Uterus (tissue), 2 donors: ENCODE measurements at regions not wholly inside any gene's neighbourhood (a gene's known extent, or its start where the extent isn't known, plus 50 kb on each side); places are given as distances from the start of the nearest gene placed in this dataset.

ENCODE experiments used
- POLR2A ChIP-seq, 2 donors: fragments of 450-650 bp; IDR thresholded peaks; one replicate each; pipeline ENCODE4 v1.6.1; 2016; ENCODE audit warnings: antibody characterized with exemption in 2 of 2, mild to moderate bottlenecking in 1 of 2, moderate library complexity in 1 of 2
- TF ChIP-seq, protein P1 (sequence below), 4 experiments: fragments of 200-600 bp in 2 of 4; fragments of 450-650 bp in 2 of 4; sonication (generic) in 2 of 4; IDR thresholded peaks; one replicate each; pipeline ENCODE4 v1.5.1; 2016 to 2019; ENCODE audit warnings: antibody characterized with exemption in 4 of 4, mild to moderate bottlenecking in 2 of 4, moderate library complexity in 1 of 4

GRCh38 chr18:56148373-56148772, 490.0 kb downstream of the TXNL1 start:
- TF ChIP-seq, protein P1, sequence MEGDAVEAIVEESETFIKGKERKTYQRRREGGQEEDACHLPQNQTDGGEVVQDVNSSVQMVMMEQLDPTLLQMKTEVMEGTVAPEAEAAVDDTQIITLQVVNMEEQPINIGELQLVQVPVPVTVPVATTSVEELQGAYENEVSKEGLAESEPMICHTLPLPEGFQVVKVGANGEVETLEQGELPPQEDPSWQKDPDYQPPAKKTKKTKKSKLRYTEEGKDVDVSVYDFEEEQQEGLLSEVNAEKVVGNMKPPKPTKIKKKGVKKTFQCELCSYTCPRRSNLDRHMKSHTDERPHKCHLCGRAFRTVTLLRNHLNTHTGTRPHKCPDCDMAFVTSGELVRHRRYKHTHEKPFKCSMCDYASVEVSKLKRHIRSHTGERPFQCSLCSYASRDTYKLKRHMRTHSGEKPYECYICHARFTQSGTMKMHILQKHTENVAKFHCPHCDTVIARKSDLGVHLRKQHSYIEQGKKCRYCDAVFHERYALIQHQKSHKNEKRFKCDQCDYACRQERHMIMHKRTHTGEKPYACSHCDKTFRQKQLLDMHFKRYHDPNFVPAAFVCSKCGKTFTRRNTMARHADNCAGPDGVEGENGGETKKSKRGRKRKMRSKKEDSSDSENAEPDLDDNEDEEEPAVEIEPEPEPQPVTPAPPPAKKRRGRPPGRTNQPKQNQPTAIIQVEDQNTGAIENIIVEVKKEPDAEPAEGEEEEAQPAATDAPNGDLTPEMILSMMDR (IDR thresholded peaks at IDR 0.05), result no peak
- no peak for TF ChIP-seq POLR2A (IDR thresholded peaks at IDR 0.05)
